Keratinocyte (primary cell): ENCODE measurements at regions not wholly inside any gene's neighbourhood (a gene's known extent, or its start where the extent isn't known, plus 50 kb on each side); places are given as distances from the start of the nearest gene placed in this dataset.

Experiments
- EZH2 ChIP-seq: IDR thresholded peaks from one replicate; pipeline ENCODE4 v1.6.1; 2012; ENCODE audit warnings: inconsistent platforms, mild to moderate bottlenecking, low read length, moderate library complexity
- TF ChIP-seq, protein P1 (sequence below), 3 experiments: IDR thresholded peaks in 1 of 3; conservative IDR thresholded peaks in 1 of 3; optimal IDR thresholded peaks in 1 of 3; 2 replicates in 2 of 3; 3 replicates in 1 of 3; pipeline versions ENCODE3 to v1.5.1; 2011; ENCODE audit warnings: low read length in 3 of 3, mild to moderate bottlenecking in 3 of 3, moderate library complexity in 2 of 3, control low read depth in 1 of 3, inconsistent platforms in 1 of 3; ENCODE audit not compliant: insufficient read depth in 2 of 3; ENCODE audit errors: extremely low read depth in 1 of 3

- TF ChIP-seq, protein P1, sequence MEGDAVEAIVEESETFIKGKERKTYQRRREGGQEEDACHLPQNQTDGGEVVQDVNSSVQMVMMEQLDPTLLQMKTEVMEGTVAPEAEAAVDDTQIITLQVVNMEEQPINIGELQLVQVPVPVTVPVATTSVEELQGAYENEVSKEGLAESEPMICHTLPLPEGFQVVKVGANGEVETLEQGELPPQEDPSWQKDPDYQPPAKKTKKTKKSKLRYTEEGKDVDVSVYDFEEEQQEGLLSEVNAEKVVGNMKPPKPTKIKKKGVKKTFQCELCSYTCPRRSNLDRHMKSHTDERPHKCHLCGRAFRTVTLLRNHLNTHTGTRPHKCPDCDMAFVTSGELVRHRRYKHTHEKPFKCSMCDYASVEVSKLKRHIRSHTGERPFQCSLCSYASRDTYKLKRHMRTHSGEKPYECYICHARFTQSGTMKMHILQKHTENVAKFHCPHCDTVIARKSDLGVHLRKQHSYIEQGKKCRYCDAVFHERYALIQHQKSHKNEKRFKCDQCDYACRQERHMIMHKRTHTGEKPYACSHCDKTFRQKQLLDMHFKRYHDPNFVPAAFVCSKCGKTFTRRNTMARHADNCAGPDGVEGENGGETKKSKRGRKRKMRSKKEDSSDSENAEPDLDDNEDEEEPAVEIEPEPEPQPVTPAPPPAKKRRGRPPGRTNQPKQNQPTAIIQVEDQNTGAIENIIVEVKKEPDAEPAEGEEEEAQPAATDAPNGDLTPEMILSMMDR (optimal IDR thresholded peaks at IDR 0.05 in 1 of 3, IDR thresholded peaks at IDR 0.05 in 1 of 3, conservative IDR thresholded peaks at IDR 0.05 in 1 of 3; ENCODE audit: extremely low read depth in 1 of 3, insufficient read depth in 2 of 3, low read length in 3 of 3): no peak
- TF ChIP-seq EZH2: no peak
These were observed 61.6 kb upstream of the PPM1J start for GRCh38 chr1:112776688-112777087.
